HCT116 (cell line): ENCODE measurements at regions not wholly inside any gene's neighbourhood (a gene's known extent, or its start where the extent isn't known, plus 50 kb on each side); places are given as distances from the start of the nearest gene placed in this dataset.

Experiments used
- EZH2 ChIP-seq: fragments of 200-600 bp; sonication (generic); IDR thresholded peaks from 2 replicates; pipeline ENCODE4 v1.6.1; 2017; ENCODE audit warnings: antibody characterized with exemption, mixed run types
- RAD21 ChIP-seq: IDR thresholded peaks from 2 replicates; pipeline ENCODE4 v1.6.1; 2012; ENCODE audit warnings: low read depth, mild to moderate bottlenecking
- SRF ChIP-seq: IDR thresholded peaks from 2 replicates; pipeline ENCODE4 v1.6.1; 2012; ENCODE audit warnings: low read depth
- ZFX ChIP-seq: fragments of 450-650 bp; IDR thresholded peaks from 2 replicates; pipeline ENCODE4 v1.6.1; 2017
- TF ChIP-seq, protein P1 (sequence below), 3 experiments: fragments of 200-600 bp in 1 of 3; sonication (generic) in 1 of 3; IDR thresholded peaks in 2 of 3; conservative IDR thresholded peaks in 1 of 3; 2 replicates each; pipeline ENCODE4 v1.5.1; 2012 to 2017; ENCODE audit warnings: low read depth in 2 of 3, low read length in 2 of 3, antibody characterized with exemption in 1 of 3, borderline replicate concordance in 1 of 3, control low read depth in 1 of 3, mild to moderate bottlenecking in 1 of 3, mixed read lengths in 1 of 3, mixed run types in 1 of 3, moderate library complexity in 1 of 3; ENCODE audit not compliant: insufficient read depth in 1 of 3
- TF ChIP-seq, protein P2 (sequence below): IDR thresholded peaks from 2 replicates; pipeline ENCODE4 v1.6.1; 2012

GRCh38 chr3:18618723-18619122 is 193.6 kb upstream of the SATB1 start:
- TF ChIP-seq SRF (no peak), ZFX (no peak), EZH2 (no peak), RAD21 (no peak)
- TF ChIP-seq, protein P1, sequence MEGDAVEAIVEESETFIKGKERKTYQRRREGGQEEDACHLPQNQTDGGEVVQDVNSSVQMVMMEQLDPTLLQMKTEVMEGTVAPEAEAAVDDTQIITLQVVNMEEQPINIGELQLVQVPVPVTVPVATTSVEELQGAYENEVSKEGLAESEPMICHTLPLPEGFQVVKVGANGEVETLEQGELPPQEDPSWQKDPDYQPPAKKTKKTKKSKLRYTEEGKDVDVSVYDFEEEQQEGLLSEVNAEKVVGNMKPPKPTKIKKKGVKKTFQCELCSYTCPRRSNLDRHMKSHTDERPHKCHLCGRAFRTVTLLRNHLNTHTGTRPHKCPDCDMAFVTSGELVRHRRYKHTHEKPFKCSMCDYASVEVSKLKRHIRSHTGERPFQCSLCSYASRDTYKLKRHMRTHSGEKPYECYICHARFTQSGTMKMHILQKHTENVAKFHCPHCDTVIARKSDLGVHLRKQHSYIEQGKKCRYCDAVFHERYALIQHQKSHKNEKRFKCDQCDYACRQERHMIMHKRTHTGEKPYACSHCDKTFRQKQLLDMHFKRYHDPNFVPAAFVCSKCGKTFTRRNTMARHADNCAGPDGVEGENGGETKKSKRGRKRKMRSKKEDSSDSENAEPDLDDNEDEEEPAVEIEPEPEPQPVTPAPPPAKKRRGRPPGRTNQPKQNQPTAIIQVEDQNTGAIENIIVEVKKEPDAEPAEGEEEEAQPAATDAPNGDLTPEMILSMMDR (IDR thresholded peaks at IDR 0.05 in 2 of 3, conservative IDR thresholded peaks at IDR 0.05 in 1 of 3; ENCODE audit: borderline replicate concordance in 1 of 3, insufficient read depth in 1 of 3, low read depth in 2 of 3, low read length in 2 of 3): no peak
- TF ChIP-seq, protein P2, sequence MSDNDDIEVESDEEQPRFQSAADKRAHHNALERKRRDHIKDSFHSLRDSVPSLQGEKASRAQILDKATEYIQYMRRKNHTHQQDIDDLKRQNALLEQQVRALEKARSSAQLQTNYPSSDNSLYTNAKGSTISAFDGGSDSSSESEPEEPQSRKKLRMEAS: no peak
